ENCODE measurements at regions not wholly inside any gene's neighbourhood (a gene's known extent, or its start where the extent isn't known, plus 50 kb on each side); places are given as distances from the start of the nearest gene placed in this dataset.

GRCh38 chr7:114008696-114009095, 89.9 kb upstream of the PPP1R3A start:
- no peak for TF ChIP-seq CTCF (IDR thresholded peaks at IDR 0.05)

GRCh38 chr7:114007386-114007785, 88.6 kb upstream of the PPP1R3A start:
- no peak for TF ChIP-seq CTCF (IDR thresholded peaks at IDR 0.05)

- TF ChIP-seq CTCF (IDR thresholded peaks at IDR 0.05): no peak
These were observed 80.1 kb upstream of the PPP1R3A start for GRCh38 chr7:113998934-113999333.

GRCh38 chr7:113996405-113996804, 77.6 kb upstream of the PPP1R3A start:
- no peak for TF ChIP-seq CTCF (IDR thresholded peaks at IDR 0.05)

GRCh38 chr7:113986216-113986615, 67.4 kb upstream of the PPP1R3A start:
- TF ChIP-seq CTCF (IDR thresholded peaks at IDR 0.05): no peak

DNA sequence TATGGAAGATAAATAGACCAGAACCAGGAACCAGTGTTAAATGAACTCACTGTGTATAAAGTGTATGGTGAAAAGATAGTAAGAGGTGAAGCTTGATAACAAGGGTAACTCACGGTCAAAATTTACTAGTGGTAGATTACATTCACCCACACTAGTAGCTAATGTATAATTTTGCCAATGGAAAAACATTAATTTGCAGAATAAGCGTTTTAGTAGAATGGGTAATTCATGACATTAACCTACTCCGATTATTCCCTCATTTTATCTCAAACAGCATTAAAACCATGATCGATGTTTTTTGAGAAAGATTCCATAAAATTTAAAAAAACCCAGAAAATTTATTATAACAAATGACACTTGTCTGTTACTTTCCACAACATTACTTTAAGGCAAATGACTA, 57.7 kb upstream of the PPP1R3A start:
- TF ChIP-seq CTCF (IDR thresholded peaks at IDR 0.05): no peak

GRCh38 chr7:113968713-113969112, 49.9 kb upstream of the PPP1R3A start:
- no peak for TF ChIP-seq CTCF (IDR thresholded peaks at IDR 0.05)

All from LNCAP (cell line).